Esophagus squamous epithelium (tissue), 5 donors: ENCODE measurements at regions not wholly inside any gene's neighbourhood (a gene's known extent, or its start where the extent isn't known, plus 50 kb on each side); places are given as distances from the start of the nearest gene placed in this dataset.

Experiments
- DNase-seq: peaks from one replicate; lab custom pipeline; 2025; lab: John Stamatoyannopoulos, UW
- H3K27ac ChIP-seq, 4 donors: fragments of 200-600 bp; sonication (generic); one replicate each; pipeline ENCODE4 v1.5.1; 2016 to 2019; ENCODE audit warnings: mild to moderate bottlenecking in 1 of 4
- H3K27me3 ChIP-seq, 4 donors: fragments of 200-600 bp; sonication (generic); 1 replicate in 3 of 4; 2 replicates in 1 of 4; pipeline versions ENCODE4 v1.5.1 to v1.6.0; 2017 to 2021; ENCODE audit warnings: antibody characterized with exemption in 1 of 4
- H3K36me3 ChIP-seq, 3 donors: fragments of 200-600 bp; sonication (generic); one replicate each; pipeline ENCODE4 v1.5.1; 2016 to 2019
- H3K4me1 ChIP-seq, 3 donors: fragments of 200-600 bp; sonication (generic); one replicate each; pipeline ENCODE4 v1.5.1; 2017 to 2019
- H3K4me3 ChIP-seq, 4 donors: fragments of 200-600 bp; sonication (generic); 1 replicate in 3 of 4; 2 replicates in 1 of 4; pipeline ENCODE4 v1.5.1; 2016 to 2019; ENCODE audit warnings: mild to moderate bottlenecking in 2 of 4, moderate library complexity in 1 of 4
- H3K9me3 ChIP-seq, 3 donors: fragments of 200-600 bp; sonication (generic); one replicate each; pipeline ENCODE4 v1.5.1; 2016 to 2019
- CTCF ChIP-seq, 6 experiments: fragments of 450-650 bp in 4 of 6; fragments of 200-600 bp in 2 of 6; sonication (generic) in 2 of 6; IDR thresholded peaks; one replicate each; pipeline ENCODE4 v1.5.1; 2016 to 2019; ENCODE audit warnings: antibody characterized with exemption in 6 of 6, mild to moderate bottlenecking in 4 of 6, moderate library complexity in 4 of 6
- POLR2A ChIP-seq, 4 donors: fragments of 450-650 bp; IDR thresholded peaks; one replicate each; pipeline ENCODE4 v1.6.1; 2017; ENCODE audit warnings: antibody characterized with exemption in 4 of 4, mild to moderate bottlenecking in 4 of 4, moderate library complexity in 3 of 4
- WGBS, 2 donors: methylation state at CpG; one replicate each; pipeline ENCODE4 v1.1.5; 2018; 5-methylcytosine and 5-hydroxymethylcytosine counted together
- intact Hi-C: fragments of 100-400 bp; cut with DNase I; formaldehyde crosslinking; loops from one replicate; pipeline ENCODE4 v1.15.0; 2022
- donor health status: DM: yes; HTN: yes; CAD: no.

- TF ChIP-seq CTCF (IDR thresholded peaks at IDR 0.05): no peak
- TF ChIP-seq POLR2A (IDR thresholded peaks at IDR 0.05): no peak
- no peak for DNase-seq
These were observed 138.1 kb upstream of the PIK3R1 start for GRCh38 chr5:68077349-68077894.

GRCh38 chr5:68074633-68075032 is 140.9 kb upstream of the PIK3R1 start:
- DNase-seq: no peak
- H3K27ac ChIP-seq: no peak overlapping the region
- H3K4me3 ChIP-seq: no peak overlapping the region
- 89% methylated on average over 1 of the region's 1 CpG; no CpG with 5 or more reads in 1 of the 2 donors for WGBS, 2 donors
- TF ChIP-seq POLR2A (IDR thresholded peaks at IDR 0.05) (no peak), CTCF (IDR thresholded peaks at IDR 0.05) (no peak)
- intact Hi-C loops: no loop called here
- no peaks in the 10 kb centered on the region for H3K9me3 ChIP-seq
- H3K27me3 ChIP-seq: no peaks in the 10 kb centered on the region
- H3K36me3 ChIP-seq: no peaks in the 10 kb centered on the region
- H3K4me1 ChIP-seq: no peaks in the 10 kb centered on the region

More at GRCh38 chr5:68077349-68077894, 138.1 kb upstream of the PIK3R1 start:
- WGBS, 2 donors: 85 to 100% methylated on average over 6 of the region's 6 CpGs
- Histone ChIP-seq H3K4me1 (no peaks in the 10 kb centered on the region), H3K27ac (no peak overlapping the region), H3K9me3 (no peaks in the 10 kb centered on the region), H3K36me3 (no peaks in the 10 kb centered on the region), H3K27me3 (no peaks in the 10 kb centered on the region), H3K4me3 (no peak overlapping the region)
- intact Hi-C loops: no loop called here

GRCh38 chr5:68074048-68074632 is 141.4 kb upstream of the PIK3R1 start:
- Histone ChIP-seq H3K4me3 (no peak overlapping the region), H3K9me3 (no peaks in the 10 kb centered on the region), H3K27ac (no peak overlapping the region), H3K36me3 (no peaks in the 10 kb centered on the region), H3K27me3 (no peaks in the 10 kb centered on the region), H3K4me1 (no peaks in the 10 kb centered on the region)
- TF ChIP-seq CTCF (IDR thresholded peaks at IDR 0.05) (no peak), POLR2A (IDR thresholded peaks at IDR 0.05) (no peak)
- intact Hi-C loops: no loop called here
- WGBS, 2 donors: 71 to 83% methylated on average over 1 of the region's 1 CpG
- DNase-seq: no peak

- no peaks in the 10 kb centered on the region for H3K4me1 ChIP-seq
- no peak overlapping the region for H3K4me3 ChIP-seq
- H3K9me3 ChIP-seq: no peaks in the 10 kb centered on the region
- DNase-seq: no peak
- H3K27ac ChIP-seq: peak overlapping the region in 2 of 4 donors; percentile 25 to 40
- TF ChIP-seq POLR2A (IDR thresholded peaks at IDR 0.05) (no peak), CTCF (IDR thresholded peaks at IDR 0.05) (no peak)
- no peaks in the 10 kb centered on the region for H3K27me3 ChIP-seq
- WGBS, 2 donors: 64 to 70% methylated on average over 6 of the region's 6 CpGs
- no peaks in the 10 kb centered on the region for H3K36me3 ChIP-seq
- intact Hi-C loops: no loop called here
These were observed 143.8 kb upstream of the PIK3R1 start for GRCh38 chr5:68071736-68072135.

GRCh38 chr5:68071282-68071632 is 144.3 kb upstream of the PIK3R1 start:
- Histone ChIP-seq H3K9me3 (no peaks in the 10 kb centered on the region), H3K4me1 (no peaks in the 10 kb centered on the region), H3K27ac (no peak overlapping the region), H3K27me3 (no peaks in the 10 kb centered on the region), H3K4me3 (no peak overlapping the region), H3K36me3 (no peaks in the 10 kb centered on the region)
- TF ChIP-seq CTCF (IDR thresholded peaks at IDR 0.05): no peak
- TF ChIP-seq POLR2A (IDR thresholded peaks at IDR 0.05): no peak
- intact Hi-C loops: no loop called here
- DNase-seq: no peak
- 61 to 65% methylated on average over 3 of the region's 3 CpGs for WGBS, 2 donors
